ENCODE measurements at regions not wholly inside any gene's neighbourhood (a gene's known extent, or its start where the extent isn't known, plus 50 kb on each side); places are given as distances from the start of the nearest gene placed in this dataset.
"Not testable (repeated sequence)": the region's sequence is repeated elsewhere in the genome, so short reads cannot be mapped to it uniquely, and the experiment has no call there.

DNA sequence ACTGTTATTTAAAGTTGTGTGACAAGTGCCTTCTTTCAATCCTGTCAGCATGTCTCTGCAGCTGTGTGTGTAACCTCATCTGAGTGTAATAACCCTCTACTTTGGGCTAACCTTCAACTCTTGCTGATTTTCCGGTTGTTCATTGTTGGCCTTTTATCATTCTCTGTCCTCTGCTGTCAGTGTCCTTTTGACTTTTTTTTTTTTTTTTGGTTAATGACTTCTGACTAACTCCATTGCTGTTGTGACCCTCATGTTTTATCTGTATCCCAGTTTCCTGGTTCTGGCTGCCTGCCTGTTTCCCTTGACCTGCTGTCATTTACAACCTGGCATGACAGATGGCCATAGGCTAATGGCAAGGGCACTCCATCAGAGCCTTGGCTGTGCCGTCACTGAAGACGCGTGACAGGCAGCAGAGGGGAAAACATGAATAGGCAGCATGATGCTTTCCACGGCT, 145.7 kb upstream of the MAN1A1 start:
- DNase-seq (ENCODE audit: low read depth), result peak; percentile 7

DNA sequence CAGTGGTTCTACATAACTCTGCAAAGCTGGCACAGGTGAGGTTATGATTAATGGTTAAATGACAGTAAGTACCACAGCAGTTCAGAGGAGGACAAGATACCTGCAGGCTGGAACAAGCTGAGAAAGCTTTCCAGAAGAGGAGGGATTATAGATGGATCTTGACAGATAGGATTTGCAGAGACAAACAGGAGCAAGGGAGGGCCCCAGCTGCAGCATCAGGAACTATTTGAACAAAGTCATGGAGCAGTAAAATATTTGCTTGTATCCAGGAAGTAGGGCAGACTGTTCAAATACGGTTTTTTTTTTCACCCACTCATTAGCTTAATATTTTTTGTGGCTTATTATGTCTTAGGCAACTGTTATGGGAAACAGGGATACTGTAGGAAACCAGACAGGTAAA, 144.4 kb upstream of the MAN1A1 start:
- no peak for DNase-seq (ENCODE audit: low read depth)

DNA sequence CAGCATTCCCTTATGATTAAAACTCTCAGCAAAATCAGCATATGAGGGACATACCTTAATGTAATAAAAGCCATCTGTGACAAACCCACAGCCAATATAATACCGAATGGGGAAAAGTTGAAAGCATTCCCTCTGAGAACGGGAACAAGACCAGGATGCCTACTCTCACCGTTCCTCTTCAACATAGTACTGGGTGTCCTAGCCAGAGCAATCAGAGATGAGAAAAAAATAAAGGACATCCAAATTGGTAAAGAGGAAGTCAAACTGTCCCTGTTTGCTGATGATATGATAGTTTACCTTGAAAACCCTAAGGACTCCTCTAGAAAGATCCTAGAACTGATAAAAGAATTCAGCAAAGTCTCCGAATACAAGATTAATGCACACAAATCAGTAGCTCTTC, 141.6 kb upstream of the MAN1A1 start:
- DNase-seq (ENCODE audit: low read depth), result not testable (repeated sequence)

DNA sequence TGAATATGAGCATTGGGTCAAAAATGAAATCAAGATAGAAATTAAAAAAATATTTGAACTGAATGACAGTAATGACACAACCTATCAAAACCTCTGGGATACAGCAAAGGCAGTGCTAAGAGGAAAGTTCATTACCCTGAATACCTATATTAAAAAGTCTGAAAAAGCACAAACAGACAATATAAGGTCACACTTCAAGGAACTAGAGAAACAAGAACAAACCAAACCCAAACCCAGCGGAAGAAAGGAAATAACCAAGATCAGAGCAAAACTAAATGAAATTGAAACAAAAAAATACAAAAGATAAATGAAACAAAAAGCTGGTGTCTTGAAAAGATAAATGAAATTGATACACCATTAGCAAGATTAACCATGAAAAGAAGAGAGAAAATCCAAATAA, 140.5 kb upstream of the MAN1A1 start:
- not testable (repeated sequence) for DNase-seq (ENCODE audit: low read depth)

DNA sequence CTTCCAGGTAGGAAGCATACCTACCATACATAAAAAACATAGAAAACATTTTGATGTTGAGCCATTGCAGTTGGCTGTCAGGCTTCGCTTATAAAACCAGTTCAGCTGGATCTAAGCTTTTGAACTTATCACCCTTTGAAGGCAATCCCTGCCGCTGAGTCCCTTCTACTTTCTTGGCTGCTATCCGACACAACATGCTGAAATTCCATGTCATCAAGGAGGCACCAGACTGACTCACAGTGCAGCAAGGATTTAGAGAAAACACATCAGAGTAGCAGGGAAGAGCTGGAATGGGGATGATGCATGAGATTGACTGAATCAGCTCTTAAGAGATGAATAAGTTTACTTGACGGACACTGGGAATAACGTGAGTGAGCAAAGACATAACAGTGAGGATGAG, 135.0 kb upstream of the MAN1A1 start:
- DNase-seq (ENCODE audit: low read depth), result peak; percentile 71

DNA sequence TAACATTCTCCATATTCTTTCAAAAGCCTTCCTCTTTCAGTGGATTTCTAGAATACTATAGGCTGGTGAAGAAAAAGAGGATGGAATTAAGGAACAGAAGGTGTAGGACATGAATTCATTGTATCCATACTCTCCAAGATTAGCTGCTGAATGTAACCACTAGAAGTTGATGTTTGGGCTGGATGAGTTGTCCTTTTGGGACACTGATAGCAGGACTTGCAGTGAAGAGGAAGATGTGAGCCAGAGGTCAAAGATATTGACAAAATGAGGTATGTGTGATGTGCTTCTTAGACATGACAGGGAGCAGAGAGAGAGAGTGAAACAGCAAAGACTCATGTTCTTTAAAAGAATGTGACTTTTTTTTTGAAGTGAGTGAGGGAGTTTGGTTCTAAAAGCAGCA, 134.3 kb upstream of the MAN1A1 start:
- no peak for DNase-seq (ENCODE audit: low read depth)

DNA sequence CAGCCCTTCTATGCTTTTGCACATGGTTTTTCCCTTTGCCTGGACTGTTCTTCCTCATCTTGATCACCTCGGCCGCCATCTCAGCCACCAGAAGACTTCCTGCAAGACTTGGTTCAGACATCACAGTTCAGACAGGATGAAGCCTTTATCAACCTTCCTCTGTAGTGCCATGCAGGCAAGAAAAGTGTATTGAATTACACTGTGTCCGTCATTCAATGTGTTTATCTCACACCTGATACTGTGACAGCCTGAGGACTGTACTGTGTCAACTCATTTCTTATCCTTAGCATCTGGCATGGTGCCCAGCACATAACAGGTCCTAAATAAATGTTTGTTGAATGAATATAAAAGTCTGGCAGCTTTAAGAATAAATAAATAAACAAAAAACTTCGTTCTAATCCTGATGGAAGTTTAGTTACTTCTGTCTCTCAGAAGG, 133.3 kb upstream of the MAN1A1 start:
- no peak for DNase-seq (ENCODE audit: low read depth)

DNA sequence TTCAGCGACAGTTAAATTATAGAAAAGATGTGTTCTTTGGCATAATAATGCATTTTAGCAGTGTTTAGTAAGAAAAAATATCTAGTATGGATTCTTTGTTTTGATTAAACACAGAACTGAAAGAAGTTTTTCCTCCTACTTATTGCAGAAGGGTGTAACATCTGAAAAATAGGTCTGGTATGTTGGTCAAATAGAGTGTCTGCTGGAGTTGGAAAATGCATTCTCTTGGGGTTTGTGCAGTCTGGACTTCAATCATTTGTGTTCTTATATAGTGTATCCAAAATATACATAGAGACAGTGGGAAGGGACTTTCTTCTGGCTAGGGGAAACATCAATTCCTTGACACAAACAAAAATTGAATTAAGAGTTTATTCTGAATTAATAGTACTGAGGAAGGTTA, 132.4 kb upstream of the MAN1A1 start:
- no peak for DNase-seq (ENCODE audit: low read depth)

DNA sequence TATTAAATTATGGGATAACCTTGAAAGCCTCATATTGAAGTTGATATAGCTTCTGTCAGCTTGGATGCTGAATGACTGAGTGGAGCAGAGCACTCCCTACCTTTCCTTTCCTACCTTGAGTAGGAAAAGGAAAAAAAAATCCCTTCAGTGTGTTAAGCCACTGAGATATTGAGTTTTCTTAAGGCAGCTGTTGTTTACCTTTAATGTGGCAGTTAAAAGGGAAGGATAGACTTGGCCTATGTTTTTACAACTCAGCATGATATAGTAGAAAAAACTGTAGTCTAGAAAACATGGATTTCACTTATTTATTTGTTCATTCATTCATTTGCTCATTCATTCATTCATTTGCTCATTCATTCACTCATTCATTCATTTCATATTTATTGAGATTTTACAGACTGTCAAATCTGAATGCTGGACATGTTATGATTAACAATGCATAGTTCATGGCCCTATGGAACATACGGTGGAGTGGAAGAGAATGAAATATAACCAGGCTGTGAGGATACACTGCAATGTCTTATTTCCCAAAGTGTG, 131.5 kb upstream of the MAN1A1 start:
- DNase-seq (ENCODE audit: low read depth), result no peak

DNA sequence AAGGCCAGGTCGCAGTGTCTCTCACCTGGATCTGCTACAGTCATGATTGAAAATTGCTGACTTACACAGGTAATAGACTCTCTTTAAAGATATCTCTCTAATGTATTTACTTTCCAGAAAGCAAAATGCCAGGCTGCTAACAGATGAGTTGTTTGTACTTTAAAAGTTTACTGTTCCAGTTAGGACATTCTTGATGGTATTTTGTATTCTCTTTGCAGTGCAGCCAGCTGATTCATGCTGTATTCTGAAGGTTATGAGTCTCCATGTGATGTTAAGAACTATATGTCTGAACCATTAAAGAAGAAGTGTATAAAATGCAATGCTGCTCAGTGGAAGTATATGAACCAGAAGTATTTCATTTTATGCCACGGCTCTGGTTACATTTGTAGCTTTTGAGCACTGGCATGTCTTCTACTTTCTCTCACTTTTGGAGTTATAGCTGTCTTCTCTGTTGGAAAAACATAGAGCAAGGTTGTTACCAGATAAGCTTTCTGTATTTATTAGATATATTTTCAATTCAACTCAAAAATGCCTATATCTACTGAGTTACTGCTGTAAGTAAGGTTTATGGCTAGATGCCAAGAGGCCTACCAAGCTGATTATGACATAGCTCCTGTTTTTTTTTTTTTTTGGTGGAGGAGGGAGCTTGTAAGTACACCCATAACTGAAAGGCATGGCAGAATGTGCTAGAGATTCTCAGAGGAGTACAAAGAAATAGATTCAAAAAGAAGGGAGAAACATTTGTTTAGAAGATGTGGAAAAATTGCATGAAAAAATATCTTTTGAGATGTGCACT, 130.5 kb upstream of the MAN1A1 start:
- no peak for DNase-seq (ENCODE audit: low read depth)

DNA sequence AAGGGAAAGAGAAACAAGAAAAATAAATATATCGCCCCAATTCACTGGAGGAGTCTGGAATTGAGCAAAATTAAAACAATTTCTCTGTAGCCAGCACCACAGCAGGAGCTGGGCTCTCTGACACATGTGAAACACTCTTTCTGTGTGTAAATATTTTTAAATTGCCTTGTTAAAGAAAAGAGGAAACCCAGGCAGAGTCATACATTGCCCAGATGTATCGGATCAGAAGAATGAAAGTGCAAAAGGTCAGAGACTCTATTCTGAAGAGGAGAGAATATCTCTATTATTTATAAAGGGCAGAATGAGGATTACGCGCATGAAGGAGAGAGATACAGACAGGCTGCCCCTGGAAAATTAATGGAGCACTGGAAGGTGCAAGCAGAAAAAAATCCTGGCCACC, 127.0 kb upstream of the MAN1A1 start:
- no peak for DNase-seq (ENCODE audit: low read depth)

DNA sequence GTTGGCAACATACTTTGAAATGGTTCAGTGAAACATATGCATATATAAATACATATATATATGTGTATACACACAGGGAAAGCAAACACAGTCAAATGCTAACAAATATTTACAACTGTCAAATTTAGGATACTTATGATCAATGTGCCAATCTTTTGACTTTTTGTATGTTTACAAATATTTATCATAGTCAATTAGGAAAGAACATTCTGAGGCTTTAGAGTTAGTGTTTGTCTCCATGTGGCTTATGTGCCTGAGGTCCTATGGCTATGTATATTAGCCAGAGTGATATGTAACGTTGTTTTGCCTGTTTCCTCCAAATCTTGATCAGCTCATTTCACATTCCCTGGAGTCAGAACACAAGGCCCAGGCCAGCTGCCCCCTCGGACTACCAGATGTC, 126.5 kb upstream of the MAN1A1 start:
- no peak for DNase-seq (ENCODE audit: low read depth)

DNA sequence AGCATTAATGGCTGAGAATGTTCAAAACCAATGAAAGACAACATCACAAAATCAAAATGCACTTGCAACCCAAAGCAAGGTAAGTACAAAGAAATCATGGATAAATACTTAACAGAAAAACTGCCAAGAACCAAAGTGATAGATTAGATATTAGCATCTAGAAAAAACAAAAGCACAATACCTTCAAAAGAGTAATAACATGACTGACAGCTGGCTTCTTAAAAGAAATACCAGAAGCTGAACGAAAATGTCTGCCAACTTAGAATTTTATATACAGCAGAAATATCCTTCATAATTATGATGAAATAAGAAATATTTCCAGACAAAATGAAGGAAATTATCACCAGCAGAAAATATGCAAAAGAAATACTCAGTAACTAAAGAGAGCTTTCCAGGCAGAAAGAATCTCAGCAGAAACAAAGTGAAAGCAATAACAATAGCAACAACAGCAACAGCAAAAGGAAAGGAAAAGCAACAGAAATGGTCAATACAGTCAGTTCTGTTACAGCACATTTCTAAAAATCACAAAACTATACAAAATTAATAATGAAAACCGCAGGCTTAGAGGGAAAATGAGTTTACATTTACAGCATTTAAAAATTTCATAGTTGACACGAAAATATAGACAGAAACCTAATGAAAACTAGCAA, 121.5 kb upstream of the MAN1A1 start:
- no peak for DNase-seq (ENCODE audit: low read depth)

DNA sequence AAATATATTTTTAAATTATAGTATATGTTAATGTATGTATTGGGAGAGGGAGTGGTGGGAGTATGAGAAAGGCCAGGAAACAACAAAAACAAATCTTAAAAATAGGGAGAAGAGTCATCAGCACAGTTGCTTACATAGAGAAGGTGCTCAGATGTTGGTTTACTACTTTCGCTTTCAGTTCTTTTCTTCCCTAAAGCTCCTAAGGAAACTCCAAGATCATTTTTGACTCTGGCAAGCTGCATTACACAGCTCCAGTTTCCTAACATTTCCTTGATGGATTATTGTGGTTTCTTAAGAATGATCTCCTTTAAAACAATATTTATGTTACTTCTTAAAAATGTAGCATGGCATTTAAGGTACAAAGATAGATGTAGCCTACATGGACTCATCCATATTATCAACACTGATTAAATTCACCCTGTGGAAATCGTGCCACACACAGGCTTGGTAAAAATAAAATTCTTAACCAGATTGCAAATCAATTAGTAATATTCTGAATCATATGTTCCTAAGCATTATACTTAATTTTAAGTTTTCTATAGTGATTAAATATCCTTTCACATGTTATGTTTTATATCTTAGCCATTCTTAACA, 118.0 kb upstream of the MAN1A1 start:
- peak; percentile 42 for DNase-seq (ENCODE audit: low read depth)

DNA sequence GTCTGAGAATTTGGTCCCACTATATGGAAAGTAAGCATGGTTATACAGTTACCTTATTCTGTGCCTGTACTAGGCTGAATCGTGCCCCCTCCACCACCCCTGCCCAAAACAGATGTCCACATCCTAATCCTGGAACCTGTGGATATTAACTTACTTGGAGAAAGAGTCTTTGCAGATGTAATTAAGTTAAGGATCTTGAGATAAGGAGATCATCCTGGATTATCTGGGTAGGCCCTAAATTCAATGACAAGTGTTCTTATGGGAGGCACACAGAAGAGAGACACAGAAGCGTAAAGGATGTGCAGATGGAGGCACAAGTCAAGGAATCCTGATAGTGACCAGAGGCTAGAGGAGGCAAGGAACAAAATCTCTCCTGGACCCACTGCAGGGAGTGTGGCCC, 116.7 kb upstream of the MAN1A1 start:
- DNase-seq (ENCODE audit: low read depth), result no peak

DNA sequence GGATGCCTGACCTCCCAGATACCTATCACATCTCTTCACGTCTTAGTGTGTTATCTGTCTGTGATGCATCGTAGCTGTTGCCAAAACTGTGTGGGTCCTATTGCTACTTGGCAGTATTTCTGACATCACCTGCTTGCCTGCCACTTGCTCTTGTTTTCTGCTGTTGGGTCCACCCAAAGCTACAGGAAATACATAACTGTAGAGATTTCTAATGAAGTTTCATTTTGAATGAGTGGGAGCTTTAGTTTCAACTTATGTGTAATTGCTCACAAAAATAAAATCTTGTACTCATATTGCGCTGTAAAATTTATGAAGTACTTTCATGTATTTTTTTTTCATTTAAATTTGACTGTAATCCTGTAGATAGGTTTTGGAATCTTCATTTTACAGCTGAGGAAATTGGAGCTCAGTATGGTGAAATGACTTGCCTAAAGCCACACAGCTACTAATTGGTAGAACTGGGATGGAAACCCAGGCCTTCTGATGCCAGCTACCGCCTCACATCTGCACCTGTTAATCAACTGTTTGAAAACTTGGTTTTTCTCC, 113.6 kb upstream of the MAN1A1 start:
- DNase-seq (ENCODE audit: low read depth), result no peak

DNA sequence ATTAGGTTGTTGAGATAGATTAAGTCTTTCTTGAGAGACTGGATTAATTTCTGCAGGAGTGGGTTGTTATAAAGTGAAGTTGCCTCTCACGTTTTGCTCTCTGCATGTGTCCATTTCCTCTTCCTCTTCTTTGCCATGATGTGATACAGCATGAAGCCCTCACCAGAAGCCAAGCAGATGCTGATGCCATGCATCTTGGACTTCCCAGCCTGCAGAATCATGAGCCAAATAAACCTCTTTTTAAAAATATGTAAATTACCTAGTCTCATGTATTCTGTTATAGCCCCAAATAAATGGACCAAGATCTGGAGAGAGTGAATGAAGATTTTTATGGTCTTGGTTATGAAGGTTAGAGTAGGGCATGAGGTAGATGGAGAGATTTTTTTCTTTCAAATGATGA, 111.6 kb upstream of the MAN1A1 start:
- no peak for DNase-seq (ENCODE audit: low read depth)

DNA sequence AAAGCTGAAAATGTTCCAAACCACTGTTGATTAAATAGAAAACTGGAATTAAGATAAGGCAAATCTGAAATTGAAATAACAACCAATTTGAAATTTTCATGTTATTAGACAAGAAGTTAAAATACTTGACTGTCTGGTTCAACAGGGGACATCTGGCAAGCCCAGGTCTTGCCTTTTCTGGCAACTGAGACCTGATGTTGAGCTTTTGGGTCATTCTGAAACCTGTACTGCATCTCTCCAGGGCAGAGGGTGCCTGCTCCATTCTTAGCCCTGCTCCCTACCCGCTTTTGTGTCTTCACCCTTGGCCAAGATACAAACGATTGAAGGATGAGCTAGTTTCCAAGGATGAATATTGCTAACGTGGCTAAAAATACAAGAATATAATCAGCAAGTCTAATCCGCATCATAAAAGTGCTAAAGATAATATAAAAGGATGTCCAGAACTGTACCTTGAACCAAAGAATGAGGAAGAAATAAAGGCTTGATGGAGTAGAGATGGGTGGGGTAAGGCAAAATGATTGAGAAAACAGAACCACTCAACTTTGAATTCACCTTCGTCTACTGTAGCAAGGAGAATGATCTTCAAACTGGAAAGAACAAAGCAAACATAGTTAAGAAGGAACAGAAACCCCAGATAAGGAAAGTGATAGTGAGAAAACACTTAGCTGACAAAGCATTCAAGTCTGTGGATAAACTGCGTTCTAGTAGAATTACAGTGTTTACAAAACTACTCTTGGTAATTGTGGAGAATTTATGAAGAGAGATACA, 109.8 kb upstream of the MAN1A1 start:
- DNase-seq (ENCODE audit: low read depth), result no peak

DNA sequence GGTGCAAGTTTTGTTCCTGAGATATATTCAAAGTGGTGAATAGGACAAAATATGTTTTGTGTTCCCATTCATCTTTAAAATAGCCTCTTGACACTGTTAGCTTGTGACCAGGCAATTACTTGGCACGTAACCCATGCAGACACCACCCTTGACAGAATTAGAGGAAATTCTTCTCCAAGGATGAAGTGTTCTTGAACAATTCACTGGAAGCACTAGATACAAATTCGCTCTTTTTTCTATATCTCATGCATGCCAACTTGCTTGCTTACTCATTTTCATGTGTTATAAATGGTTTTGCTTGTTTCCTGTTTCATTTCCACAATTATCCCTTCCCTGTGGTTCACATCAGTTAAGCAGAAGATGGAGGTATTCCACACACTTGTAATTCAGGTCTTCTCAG, 105.2 kb upstream of the MAN1A1 start:
- no peak for DNase-seq (ENCODE audit: low read depth)

DNA sequence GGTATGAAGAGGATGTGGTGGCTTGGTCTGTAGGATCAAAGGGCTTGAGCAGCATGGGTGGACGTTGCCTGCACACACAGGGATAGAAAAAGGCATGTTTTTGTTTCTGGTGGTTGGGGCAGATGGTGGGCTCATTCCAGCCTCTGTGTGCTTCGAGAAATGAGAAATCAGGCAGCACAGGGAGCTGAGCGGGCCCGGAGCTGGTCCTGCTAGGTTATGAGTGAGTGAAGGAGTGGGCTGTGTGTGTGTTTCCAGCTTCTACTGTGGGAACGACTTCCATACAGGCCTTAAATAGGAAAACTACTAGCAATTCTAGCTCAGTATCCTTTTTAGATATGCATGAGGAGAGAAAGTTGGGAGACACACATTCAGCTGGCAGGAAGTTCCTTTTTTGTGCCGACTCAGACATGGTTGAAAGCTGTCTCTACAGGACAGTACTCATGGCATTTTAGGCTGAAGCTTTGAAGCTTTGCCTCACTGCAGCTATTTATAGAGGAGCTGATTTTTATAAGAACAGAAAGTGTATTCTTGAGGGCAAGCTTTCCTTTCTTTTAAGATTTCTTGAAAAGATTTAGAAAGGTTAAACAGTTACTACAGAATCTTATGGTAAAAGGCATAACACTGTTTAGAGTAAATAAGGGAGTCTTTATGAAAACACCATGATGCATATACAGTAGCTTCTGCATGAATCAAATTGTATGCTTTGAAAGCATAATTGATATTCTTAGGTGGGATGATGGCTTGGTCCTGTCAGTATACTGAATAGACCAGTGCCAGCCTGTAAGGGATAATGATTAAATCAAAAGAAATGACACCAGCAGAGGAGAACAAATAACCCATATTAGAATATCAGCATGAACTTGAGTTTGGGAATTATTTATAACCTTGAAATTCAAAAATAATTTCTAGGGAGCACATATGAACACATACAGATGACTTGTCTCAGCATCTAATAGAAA, 104.0 kb upstream of the MAN1A1 start:
- no peak for DNase-seq (ENCODE audit: low read depth)

Measured in M059J (cell line).